ENCODE measurements at regions not wholly inside any gene's neighbourhood (a gene's known extent, or its start where the extent isn't known, plus 50 kb on each side); places are given as distances from the start of the nearest gene placed in this dataset.
A peak's percentile ranks its signal among the peaks of the same experiment; 100 is the strongest.

- no peak overlapping the region for H2BK15ac ChIP-seq (ENCODE audit: low read length)
- peaks cover 9 to 21% of the 10 kb centered on the region in 2 experiments; a peak in 3 of 4 replicates for H3K9me3 ChIP-seq (ENCODE audit: insufficient read depth in 2 of 2, low read depth in 1 of 2, low read length in 1 of 2)
- DNase-seq (ENCODE audit: low read depth in 1 of 2, low spot score in 2 of 2) (no peak), FAIRE-seq (no peak)
- no peaks in the 10 kb centered on the region for H3K79me2 ChIP-seq (ENCODE audit: control insufficient read depth in 1 of 2, insufficient read depth in 2 of 2, low read length in 2 of 2)
- H2AK5ac ChIP-seq (ENCODE audit: low read depth, low read length), result 0 out of 2 replicates have a peak overlapping the region, but pooled peaks have one; percentile 53
- H2BK5ac ChIP-seq (ENCODE audit: low read depth, low read length), result no peak overlapping the region
- no peak overlapping the region for H3K4ac ChIP-seq (replicated peaks; ENCODE audit: insufficient read length, low read depth, low read length)
- H4K91ac ChIP-seq (replicated peaks; ENCODE audit: insufficient read length, low read length), result no peak overlapping the region
- no peak overlapping the region for H3K18ac ChIP-seq (ENCODE audit: extremely low read depth, low read length)
- H3K4me1 ChIP-seq (replicated peaks in 1 of 4; ENCODE audit: control insufficient read depth in 3 of 4, insufficient read depth in 4 of 4, low read length in 3 of 4), result peaks cover 0 to 8% (median 4%) of the 10 kb centered on the region in 4 experiments; a peak in 4 of 7 replicates
- H2BK20ac ChIP-seq (ENCODE audit: low read length), result no peak overlapping the region
- no peak overlapping the region for H4K5ac ChIP-seq (ENCODE audit: insufficient read length, low read depth, low read length)
- no peaks in the 10 kb centered on the region for H3K36me3 ChIP-seq (ENCODE audit: control insufficient read depth in 2 of 4, insufficient read depth in 4 of 4, low read length in 3 of 4)
- H3K27me3 ChIP-seq (replicated peaks in 1 of 4; ENCODE audit: control insufficient read depth in 3 of 4, extremely low read depth in 1 of 4, insufficient read depth in 3 of 4, low read length in 3 of 4), result no peaks in the 10 kb centered on the region
- no peaks in the 10 kb centered on the region for H4K20me1 ChIP-seq (replicated peaks in 1 of 2; ENCODE audit: control insufficient read depth in 1 of 2, insufficient read depth in 2 of 2, low read length in 2 of 2)
- ChIA-PET CTCF (ENCODE audit: partially characterized antibody) (no interaction called here), POLR2A (ENCODE audit: partially characterized antibody) (no interaction called here)
- H2BK120ac ChIP-seq (replicated peaks; ENCODE audit: low read depth, low read length), result no peak overlapping the region
- H3K9ac ChIP-seq (replicated peaks in 1 of 4; ENCODE audit: extremely low read depth in 1 of 4, low read depth in 3 of 4, low read length in 3 of 4), result no peak overlapping the region
- H2BK12ac ChIP-seq (ENCODE audit: low read depth, low read length), result no peak overlapping the region
- H4K8ac ChIP-seq (ENCODE audit: extremely low read depth, insufficient read depth, low read length), result no peak overlapping the region
- H2AFZ ChIP-seq (ENCODE audit: low read length), result no peak overlapping the region
- no peak overlapping the region for H3K4me3 ChIP-seq (ENCODE audit: extremely low read depth in 1 of 4, insufficient read depth in 2 of 4, low read depth in 3 of 4, low read length in 4 of 4)
- no peaks in the 10 kb centered on the region for H3K79me1 ChIP-seq (ENCODE audit: low read depth, low read length)
- 99% methylated on average over 7 of the region's 7 CpGs; no CpG with 5 or more reads in 1 of the 2 experiments for WGBS, 2 experiments (ENCODE audit: extremely low coverage in 1 of 2, insufficient coverage in 1 of 2, insufficient read length in 1 of 2, insufficient replicate concordance in 2 of 2, low coverage in 1 of 2, low lambda C conversion rate in 2 of 2, missing lambda C conversion rate in 1 of 2)
- no peak overlapping the region for H3K27ac ChIP-seq (ENCODE audit: low read depth, low read length)
- no peak overlapping the region for H3K4me2 ChIP-seq (ENCODE audit: insufficient read depth in 1 of 2, low read depth in 2 of 2, low read length in 2 of 2)
- peaks cover 10% of the 10 kb centered on the region; the same call in 1 of the 2 replicates for H3K23me2 ChIP-seq (ENCODE audit: low read depth, low read length)
- no peak overlapping the region for H3K56ac ChIP-seq (replicated peaks; ENCODE audit: insufficient read length, low read depth, low read length)
- no peak overlapping the region for H3K14ac ChIP-seq (ENCODE audit: insufficient read length)
- H3K23ac ChIP-seq (ENCODE audit: insufficient read length), result no peak overlapping the region
- TF ChIP-seq GABPA (IDR thresholded peaks at IDR 0.05; ENCODE audit: borderline replicate concordance, insufficient read depth, low read length) (no peak), NRF1 (IDR thresholded peaks at IDR 0.05; ENCODE audit: low read depth, low read length) (no peak), POLR2AphosphoS5 (IDR thresholded peaks at IDR 0.05; ENCODE audit: low read depth, low read length) (no peak), USF2 (IDR thresholded peaks at IDR 0.05; ENCODE audit: low read length) (no peak)
Observed at GRCh38 chr6:170068496-170068895, 222.4 kb downstream of the DLL1 start.

All from H1 (cell line).